RWPE1 (cell line): ENCODE measurements at regions not wholly inside any gene's neighbourhood (a gene's known extent, or its start where the extent isn't known, plus 50 kb on each side); places are given as distances from the start of the nearest gene placed in this dataset.

Experiments
- CTCF ChIA-PET: fragments of 350-600 bp; sonication (Branson Sonifier 250); formaldehyde crosslinking; extraction: SDS; loops from one replicate; lab custom pipeline; 2021; lab: Yijun Ruan, JAX
- POLR2A ChIA-PET: fragments of 400-600 bp; formaldehyde crosslinking; extraction: SDS; loops from one replicate; lab custom pipeline; 2020; ENCODE audit warnings: antibody characterized with exemption; ENCODE audit not compliant: low non-redundant PET; lab: Yijun Ruan, JAX
- DNase-seq: peaks from one replicate; pipeline ENCODE4 v3.0.0; 2012; ENCODE audit warnings: low spot score
- H3K27ac ChIP-seq: fragments of 450-650 bp; 2 replicates; pipeline ENCODE4 v1.5.1; 2017
- CTCF ChIP-seq: fragments of 450-650 bp; conservative IDR thresholded peaks from 2 replicates; pipeline ENCODE4 v1.5.1; 2017; ENCODE audit warnings: low read depth, mild to moderate bottlenecking

GRCh38 chr11:105553025-105553424, 56.8 kb upstream of the GRIA4 start:
- DNase-seq, result no peak

GRCh38 chr11:105548359-105548758, 61.5 kb upstream of the GRIA4 start:
- no peak overlapping the region for H3K27ac ChIP-seq
- ChIA-PET CTCF (no interaction called here), POLR2A (no interaction called here)
- TF ChIP-seq CTCF, result no peak
- DNase-seq, result no peak

More at GRCh38 chr11:105553025-105553424, 56.8 kb upstream of the GRIA4 start:
- H3K27ac ChIP-seq, result no peak overlapping the region
- ChIA-PET POLR2A (no interaction called here), CTCF (no interaction called here)
- no peak for TF ChIP-seq CTCF

- ChIA-PET POLR2A (no interaction called here), CTCF (no interaction called here)
- TF ChIP-seq CTCF, result no peak
- DNase-seq, result no peak
- no peak overlapping the region for H3K27ac ChIP-seq
These were observed 71.3 kb upstream of the GRIA4 start for GRCh38 chr11:105538588-105538987.

- ChIA-PET POLR2A (no interaction called here), CTCF (no interaction called here)
- no peak overlapping the region for H3K27ac ChIP-seq
- no peak for DNase-seq
- no peak for TF ChIP-seq CTCF
These were observed 72.3 kb upstream of the GRIA4 start for GRCh38 chr11:105537531-105537930.

DNA sequence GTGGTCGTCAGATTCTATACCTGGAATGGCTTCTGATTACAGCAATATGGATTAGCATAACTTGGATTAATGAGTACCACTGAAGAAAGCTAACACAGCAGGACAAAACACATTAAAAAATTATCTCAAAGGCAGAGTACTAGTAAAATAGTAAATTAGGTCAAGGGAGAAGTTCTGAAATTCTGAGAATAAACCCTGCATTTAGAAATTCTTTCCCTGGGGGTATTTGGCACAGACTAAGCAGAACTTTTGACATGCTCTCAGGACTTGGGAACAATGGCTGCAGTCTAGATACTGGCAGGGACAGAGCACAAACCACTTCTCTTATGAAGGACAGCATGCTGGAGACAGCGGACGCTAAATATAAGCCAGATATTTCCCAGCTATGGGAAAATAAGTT, 85.6 kb upstream of the GRIA4 start:
- DNase-seq, result no peak
- no peak overlapping the region for H3K27ac ChIP-seq
- no peak for TF ChIP-seq CTCF
- ChIA-PET CTCF (interaction anchor here (0.6 to 1.0 kb wide), 2 partner anchors 8 to 14 kb away, joined by 3 to 4 read pairs; no protein-coding TSS in a partner anchor), POLR2A (no interaction called here)

GRCh38 chr11:105520706-105521345, 89.0 kb upstream of the GRIA4 start:
- no peak for TF ChIP-seq CTCF
- H3K27ac ChIP-seq, result no peak overlapping the region
- no peak for DNase-seq
- ChIA-PET POLR2A (no interaction called here), CTCF (no interaction called here)
